Nucleus accumbens (tissue), 56 donors: ENCODE measurements at regions not wholly inside any gene's neighbourhood (a gene's known extent, or its start where the extent isn't known, plus 50 kb on each side); places are given as distances from the start of the nearest gene placed in this dataset.
A peak's percentile ranks its signal among the peaks of the same experiment; 100 is the strongest.

Experiments
- DNase-seq, 56 donors: peaks; one replicate each; lab custom pipeline; 2025; lab: John Stamatoyannopoulos, UW

GRCh38 chr18:51630706-51631105 lies 433.2 kb upstream of the MEX3C start:
- peak in 1 of 56 donors; percentile 5 for DNase-seq

- no peak for DNase-seq
Measured at GRCh38 chr18:51637881-51638280, 440.4 kb upstream of the MEX3C start.

GRCh38 chr18:51639541-51639940 lies 442.1 kb upstream of the MEX3C start:
- no peak for DNase-seq

- DNase-seq = no peak
Measured at GRCh38 chr18:51643483-51643882, 446.0 kb upstream of the MEX3C start.

GRCh38 chr18:51645607-51646006 lies 448.1 kb upstream of the MEX3C start:
- DNase-seq = no peak

GRCh38 chr18:51647346-51647745 lies 449.9 kb upstream of the MEX3C start:
- DNase-seq = no peak

- DNase-seq = no peak
Measured at GRCh38 chr18:51647942-51648341, 450.5 kb upstream of the MEX3C start.

- no peak for DNase-seq
Measured at GRCh38 chr18:51649796-51650195, 452.3 kb upstream of the MEX3C start.

- no peak for DNase-seq
Measured at GRCh38 chr18:51651761-51652160, 454.3 kb upstream of the MEX3C start.

- no peak for DNase-seq
Measured at GRCh38 chr18:51653507-51654213, 456.2 kb upstream of the MEX3C start.

- DNase-seq = no peak
Measured at GRCh38 chr18:51654488-51655326, 457.2 kb upstream of the MEX3C start.

- peak in 24 of 56 donors; percentile 1 to 62 (median 25) for DNase-seq
Measured at GRCh38 chr18:51655327-51655698, 457.8 kb upstream of the MEX3C start.

GRCh38 chr18:51656249-51656648 lies 458.8 kb upstream of the MEX3C start:
- no peak for DNase-seq

- no peak for DNase-seq
Measured at GRCh38 chr18:51658436-51658835, 461.0 kb upstream of the MEX3C start.

- no peak for DNase-seq
Measured at GRCh38 chr18:51659781-51660180, 462.3 kb upstream of the MEX3C start.

GRCh38 chr18:51660188-51660715 lies 462.8 kb upstream of the MEX3C start:
- DNase-seq = no peak

- DNase-seq = no peak
Measured at GRCh38 chr18:51664236-51664635, 466.8 kb upstream of the MEX3C start.

GRCh38 chr18:51666763-51667191 lies 469.3 kb upstream of the MEX3C start:
- peak in 45 of 56 donors; percentile 8 to 79 (median 39) for DNase-seq

- DNase-seq = peak in 49 of 56 donors; percentile 4 to 89 (median 44)
Measured at GRCh38 chr18:51668101-51668500, 470.6 kb upstream of the MEX3C start.

GRCh38 chr18:51668607-51669006 lies 471.1 kb upstream of the MEX3C start:
- DNase-seq = peak in 1 of 56 donors; percentile 7

- no peak for DNase-seq
Measured at GRCh38 chr18:51686590-51686989, 489.1 kb upstream of the MEX3C start.
